GM23338 (cell line): ENCODE measurements at regions not wholly inside any gene's neighbourhood (a gene's known extent, or its start where the extent isn't known, plus 50 kb on each side); places are given as distances from the start of the nearest gene placed in this dataset.

Experiments
- ATAC-seq: fragments of 200-7000 bp; cut with Tn5 transposase; 3 replicates; pipeline ENCODE4 v1.9.1; 2020
- DNase-seq: peaks from one replicate; pipeline ENCODE4 v3.0.0-alpha.2; 2015; ENCODE audit warnings: low spot score
- H2AFZ ChIP-seq: fragments of 200-600 bp; sonication (generic); 2 replicates; pipeline ENCODE4 v1.8.0; 2016; ENCODE audit warnings: antibody characterized with exemption, mild to moderate bottlenecking, moderate library complexity
- H3F3A ChIP-seq: fragments of 200-600 bp; sonication (generic); replicated peaks from 2 replicates; pipeline ENCODE4 v1.8.0; 2017; ENCODE audit warnings: antibody characterized with exemption, mixed run types, low read depth
- H3K27ac ChIP-seq: fragments of 200-600 bp; sonication (generic); 2 replicates; pipeline ENCODE4 v1.6.1; 2016; ENCODE audit warnings: low read depth
- H3K27me3 ChIP-seq: fragments of 200-600 bp; sonication (generic); 2 replicates; pipeline ENCODE4 v1.8.0; 2016; ENCODE audit warnings: mild to moderate bottlenecking, mixed run types, moderate library complexity; ENCODE audit not compliant: insufficient read depth
- H3K36me3 ChIP-seq: fragments of 200-600 bp; sonication (generic); 2 replicates; pipeline ENCODE4 v1.8.0; 2016; ENCODE audit warnings: mild to moderate bottlenecking; ENCODE audit not compliant: insufficient read depth
- H3K4me1 ChIP-seq: fragments of 200-600 bp; sonication (generic); 2 replicates; pipeline ENCODE4 v1.8.0; 2016; ENCODE audit warnings: mild to moderate bottlenecking, moderate library complexity; ENCODE audit not compliant: insufficient read depth
- H3K4me2 ChIP-seq: fragments of 200-600 bp; sonication (generic); 2 replicates; pipeline ENCODE4 v1.7.1; 2017; ENCODE audit warnings: mixed run types
- H3K4me3 ChIP-seq: fragments of 200-600 bp; sonication (generic); 2 replicates; pipeline ENCODE4 v1.6.1; 2016; ENCODE audit warnings: mixed run types
- H3K79me2 ChIP-seq: fragments of 200-600 bp; sonication (generic); replicated peaks from 2 replicates; pipeline ENCODE4 v1.8.0; 2017; ENCODE audit warnings: mild to moderate bottlenecking; ENCODE audit not compliant: insufficient read depth
- H3K9me2 ChIP-seq: fragments of 200-600 bp; sonication (generic); 2 replicates; pipeline ENCODE4 v1.8.0; 2017; ENCODE audit not compliant: insufficient read depth
- H4K20me1 ChIP-seq: fragments of 200-600 bp; sonication (generic); replicated peaks from 2 replicates; pipeline ENCODE4 v1.8.0; 2017; ENCODE audit warnings: mild to moderate bottlenecking; ENCODE audit not compliant: insufficient read depth
- H3K27ac Mint-ChIP-seq: 2 replicates; pipeline ENCODE4 v1.8.0; 2020; ENCODE audit warnings: inconsistent platforms, mild to moderate bottlenecking, moderate library complexity, mixed read lengths
- H3K27me3 Mint-ChIP-seq: 3 replicates; pipeline ENCODE4 v1.8.0; 2022; ENCODE audit warnings: low read depth, mild to moderate bottlenecking, moderate library complexity, mixed read lengths, inconsistent platforms; ENCODE audit not compliant: insufficient read depth, poor library complexity
- H3K36me3 Mint-ChIP-seq: 3 replicates; pipeline ENCODE4 v1.8.0; 2021; ENCODE audit warnings: low read depth, mild to moderate bottlenecking, inconsistent platforms, moderate library complexity, mixed read lengths
- H3K4me1 Mint-ChIP-seq: 3 replicates; pipeline ENCODE4 v1.8.0; 2020; ENCODE audit warnings: mild to moderate bottlenecking, inconsistent platforms, mixed read lengths
- H3K4me3 Mint-ChIP-seq: 3 replicates; pipeline ENCODE4 v1.8.0; 2021; ENCODE audit warnings: moderate library complexity, mild to moderate bottlenecking, inconsistent platforms, mixed read lengths
- H3K9me3 Mint-ChIP-seq: 3 replicates; pipeline ENCODE4 v1.8.0; 2020; ENCODE audit warnings: moderate library complexity, mild to moderate bottlenecking, inconsistent platforms, mixed read lengths
- ETS1 ChIP-seq: IDR thresholded peaks from 2 replicates; pipeline ENCODE4 v1.6.1; 2016; ENCODE audit warnings: antibody characterized with exemption
- EZH2 ChIP-seq: fragments of 200-600 bp; sonication (generic); IDR thresholded peaks from one replicate; pipeline ENCODE4 v1.8.0; 2017; ENCODE audit warnings: antibody characterized with exemption, mild to moderate bottlenecking, low read depth; ENCODE audit not compliant: unreplicated experiment
- EZH2phosphoT487 ChIP-seq: fragments of 200-600 bp; sonication (generic); IDR thresholded peaks from one replicate; pipeline ENCODE4 v1.8.1; 2018; ENCODE audit warnings: antibody characterized with exemption; ENCODE audit not compliant: unreplicated experiment
- NANOG ChIP-seq: IDR thresholded peaks from 2 replicates; pipeline ENCODE4 v1.6.1; 2016; ENCODE audit warnings: antibody characterized with exemption, borderline replicate concordance
- POLR2AphosphoS5 ChIP-seq: IDR thresholded peaks from 2 replicates; pipeline ENCODE4 v1.6.1; 2016; ENCODE audit warnings: antibody characterized with exemption, low read depth
- STAT1 ChIP-seq: IDR thresholded peaks from one replicate; pipeline ENCODE4 v1.6.1; 2016; ENCODE audit warnings: antibody characterized with exemption; ENCODE audit not compliant: unreplicated experiment
- ZNF331 ChIP-seq: fragments of 250-450 bp; sonication (Bioruptor Pico); IDR thresholded peaks from 2 replicates; pipeline ENCODE4 v1.5.0; 2020; ENCODE audit warnings: low read depth, mild to moderate bottlenecking, moderate library complexity
- TF ChIP-seq, protein P1 (sequence below), 2 experiments: fragments of 200-600 bp in 1 of 2; sonication (generic) in 1 of 2; conservative IDR thresholded peaks; 2 replicates each; pipeline versions ENCODE4 v1.5.1 to v1.6.1; 2016 to 2017; ENCODE audit warnings: antibody characterized with exemption in 2 of 2, low read depth in 2 of 2, mild to moderate bottlenecking in 2 of 2, moderate library complexity in 1 of 2
- TF ChIP-seq, protein P2 (sequence below): fragments of 250-450 bp; sonication (Bioruptor Pico); IDR thresholded peaks from 2 replicates; pipeline ENCODE4 v1.5.0; 2020; ENCODE audit warnings: mild to moderate bottlenecking, moderate library complexity
- TF ChIP-seq, protein P3 (sequence below): IDR thresholded peaks from one replicate; pipeline ENCODE4 v1.6.1; 2018; ENCODE audit warnings: antibody characterized with exemption; ENCODE audit not compliant: unreplicated experiment

DNA sequence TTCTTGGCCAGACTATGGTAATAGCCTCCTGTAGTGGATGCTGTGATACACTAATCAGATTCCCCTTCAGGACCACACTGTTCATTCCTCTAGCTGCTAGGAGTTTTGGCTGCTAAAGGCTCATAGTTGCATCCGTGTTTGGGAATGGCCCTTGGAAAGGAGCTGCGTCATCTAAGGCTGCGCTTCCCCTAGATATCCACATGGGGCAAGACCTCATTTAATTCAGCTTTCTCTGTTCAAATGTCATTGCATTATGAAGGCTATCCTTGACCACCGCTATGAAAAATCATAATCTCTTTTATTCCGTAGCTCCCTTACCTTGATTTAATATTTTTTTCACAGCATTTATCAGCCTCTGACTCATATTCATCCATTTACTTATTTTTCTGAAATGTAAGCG lies 258.3 kb upstream of the NR4A3 start:
- Histone ChIP-seq H3K27me3 (no peaks in the 10 kb centered on the region), H3F3A (no peaks in the 10 kb centered on the region), H3K36me3 (no peaks in the 10 kb centered on the region; the same call in 1 of the 2 replicates), H3K9me2 (peaks cover 17% of the 10 kb centered on the region), H2AFZ (no peak overlapping the region), H3K79me2 (no peaks in the 10 kb centered on the region), H3K4me2 (no peak overlapping the region), H3K4me1 (no peaks in the 10 kb centered on the region), H4K20me1 (no peaks in the 10 kb centered on the region), H3K27ac (no peak overlapping the region), H3K4me3 (no peak overlapping the region)
- ATAC-seq: peak; percentile 83
- Mint-ChIP-seq H3K36me3 (no peaks in the 10 kb centered on the region), H3K4me1 (no peaks in the 10 kb centered on the region), H3K27ac (no peak overlapping the region), H3K27me3 (no peaks in the 10 kb centered on the region), H3K9me3 (no peaks in the 10 kb centered on the region), H3K4me3 (no peak overlapping the region)
- TF ChIP-seq, protein P1, sequence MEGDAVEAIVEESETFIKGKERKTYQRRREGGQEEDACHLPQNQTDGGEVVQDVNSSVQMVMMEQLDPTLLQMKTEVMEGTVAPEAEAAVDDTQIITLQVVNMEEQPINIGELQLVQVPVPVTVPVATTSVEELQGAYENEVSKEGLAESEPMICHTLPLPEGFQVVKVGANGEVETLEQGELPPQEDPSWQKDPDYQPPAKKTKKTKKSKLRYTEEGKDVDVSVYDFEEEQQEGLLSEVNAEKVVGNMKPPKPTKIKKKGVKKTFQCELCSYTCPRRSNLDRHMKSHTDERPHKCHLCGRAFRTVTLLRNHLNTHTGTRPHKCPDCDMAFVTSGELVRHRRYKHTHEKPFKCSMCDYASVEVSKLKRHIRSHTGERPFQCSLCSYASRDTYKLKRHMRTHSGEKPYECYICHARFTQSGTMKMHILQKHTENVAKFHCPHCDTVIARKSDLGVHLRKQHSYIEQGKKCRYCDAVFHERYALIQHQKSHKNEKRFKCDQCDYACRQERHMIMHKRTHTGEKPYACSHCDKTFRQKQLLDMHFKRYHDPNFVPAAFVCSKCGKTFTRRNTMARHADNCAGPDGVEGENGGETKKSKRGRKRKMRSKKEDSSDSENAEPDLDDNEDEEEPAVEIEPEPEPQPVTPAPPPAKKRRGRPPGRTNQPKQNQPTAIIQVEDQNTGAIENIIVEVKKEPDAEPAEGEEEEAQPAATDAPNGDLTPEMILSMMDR (conservative IDR thresholded peaks at IDR 0.05; ENCODE audit: low read depth in 2 of 2): peak; percentile 22 to 41; a peak in 3 of 4 replicates
- TF ChIP-seq EZH2: no peak
- peak; percentile 61 for DNase-seq

DNA sequence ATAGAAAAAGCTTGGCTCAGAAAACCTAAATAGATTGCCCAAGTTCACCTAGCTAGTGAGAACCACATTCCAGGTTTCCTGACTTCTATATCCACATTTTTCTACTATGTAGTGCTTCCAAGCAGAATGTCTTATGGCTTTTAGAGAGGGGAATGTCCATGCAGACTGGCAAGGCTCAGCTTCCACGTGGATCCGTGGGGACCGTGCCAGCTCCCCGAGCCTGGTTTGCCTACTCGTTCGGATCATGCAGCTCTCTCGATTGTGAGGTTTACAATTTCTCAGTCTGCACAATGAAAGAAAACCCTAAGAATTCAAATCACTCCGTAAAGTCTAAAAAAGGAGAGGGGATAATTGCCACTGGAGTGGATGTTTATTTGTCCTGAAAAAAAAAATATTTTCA lies 256.5 kb upstream of the NR4A3 start:
- Histone ChIP-seq H3K36me3 (no peaks in the 10 kb centered on the region; the same call in 1 of the 2 replicates), H3K27ac (no peak overlapping the region), H3K9me2 (peaks cover 14% of the 10 kb centered on the region), H3K79me2 (no peaks in the 10 kb centered on the region), H2AFZ (no peak overlapping the region), H3F3A (no peaks in the 10 kb centered on the region), H3K4me1 (no peaks in the 10 kb centered on the region), H3K27me3 (no peaks in the 10 kb centered on the region), H3K4me3 (no peak overlapping the region), H3K4me2 (no peak overlapping the region), H4K20me1 (no peaks in the 10 kb centered on the region)
- no peak overlapping the region for H3K4me3 Mint-ChIP-seq
- ATAC-seq (no peak), DNase-seq (no peak)
- H3K27me3 Mint-ChIP-seq: no peaks in the 10 kb centered on the region
- no peaks in the 10 kb centered on the region for H3K36me3 Mint-ChIP-seq
- no peaks in the 10 kb centered on the region for H3K4me1 Mint-ChIP-seq
- no peak overlapping the region for H3K27ac Mint-ChIP-seq
- no peaks in the 10 kb centered on the region for H3K9me3 Mint-ChIP-seq
- no peak for TF ChIP-seq ETS1
- TF ChIP-seq STAT1: no peak
- no peak for TF ChIP-seq EZH2phosphoT487
- TF ChIP-seq, protein P2, sequence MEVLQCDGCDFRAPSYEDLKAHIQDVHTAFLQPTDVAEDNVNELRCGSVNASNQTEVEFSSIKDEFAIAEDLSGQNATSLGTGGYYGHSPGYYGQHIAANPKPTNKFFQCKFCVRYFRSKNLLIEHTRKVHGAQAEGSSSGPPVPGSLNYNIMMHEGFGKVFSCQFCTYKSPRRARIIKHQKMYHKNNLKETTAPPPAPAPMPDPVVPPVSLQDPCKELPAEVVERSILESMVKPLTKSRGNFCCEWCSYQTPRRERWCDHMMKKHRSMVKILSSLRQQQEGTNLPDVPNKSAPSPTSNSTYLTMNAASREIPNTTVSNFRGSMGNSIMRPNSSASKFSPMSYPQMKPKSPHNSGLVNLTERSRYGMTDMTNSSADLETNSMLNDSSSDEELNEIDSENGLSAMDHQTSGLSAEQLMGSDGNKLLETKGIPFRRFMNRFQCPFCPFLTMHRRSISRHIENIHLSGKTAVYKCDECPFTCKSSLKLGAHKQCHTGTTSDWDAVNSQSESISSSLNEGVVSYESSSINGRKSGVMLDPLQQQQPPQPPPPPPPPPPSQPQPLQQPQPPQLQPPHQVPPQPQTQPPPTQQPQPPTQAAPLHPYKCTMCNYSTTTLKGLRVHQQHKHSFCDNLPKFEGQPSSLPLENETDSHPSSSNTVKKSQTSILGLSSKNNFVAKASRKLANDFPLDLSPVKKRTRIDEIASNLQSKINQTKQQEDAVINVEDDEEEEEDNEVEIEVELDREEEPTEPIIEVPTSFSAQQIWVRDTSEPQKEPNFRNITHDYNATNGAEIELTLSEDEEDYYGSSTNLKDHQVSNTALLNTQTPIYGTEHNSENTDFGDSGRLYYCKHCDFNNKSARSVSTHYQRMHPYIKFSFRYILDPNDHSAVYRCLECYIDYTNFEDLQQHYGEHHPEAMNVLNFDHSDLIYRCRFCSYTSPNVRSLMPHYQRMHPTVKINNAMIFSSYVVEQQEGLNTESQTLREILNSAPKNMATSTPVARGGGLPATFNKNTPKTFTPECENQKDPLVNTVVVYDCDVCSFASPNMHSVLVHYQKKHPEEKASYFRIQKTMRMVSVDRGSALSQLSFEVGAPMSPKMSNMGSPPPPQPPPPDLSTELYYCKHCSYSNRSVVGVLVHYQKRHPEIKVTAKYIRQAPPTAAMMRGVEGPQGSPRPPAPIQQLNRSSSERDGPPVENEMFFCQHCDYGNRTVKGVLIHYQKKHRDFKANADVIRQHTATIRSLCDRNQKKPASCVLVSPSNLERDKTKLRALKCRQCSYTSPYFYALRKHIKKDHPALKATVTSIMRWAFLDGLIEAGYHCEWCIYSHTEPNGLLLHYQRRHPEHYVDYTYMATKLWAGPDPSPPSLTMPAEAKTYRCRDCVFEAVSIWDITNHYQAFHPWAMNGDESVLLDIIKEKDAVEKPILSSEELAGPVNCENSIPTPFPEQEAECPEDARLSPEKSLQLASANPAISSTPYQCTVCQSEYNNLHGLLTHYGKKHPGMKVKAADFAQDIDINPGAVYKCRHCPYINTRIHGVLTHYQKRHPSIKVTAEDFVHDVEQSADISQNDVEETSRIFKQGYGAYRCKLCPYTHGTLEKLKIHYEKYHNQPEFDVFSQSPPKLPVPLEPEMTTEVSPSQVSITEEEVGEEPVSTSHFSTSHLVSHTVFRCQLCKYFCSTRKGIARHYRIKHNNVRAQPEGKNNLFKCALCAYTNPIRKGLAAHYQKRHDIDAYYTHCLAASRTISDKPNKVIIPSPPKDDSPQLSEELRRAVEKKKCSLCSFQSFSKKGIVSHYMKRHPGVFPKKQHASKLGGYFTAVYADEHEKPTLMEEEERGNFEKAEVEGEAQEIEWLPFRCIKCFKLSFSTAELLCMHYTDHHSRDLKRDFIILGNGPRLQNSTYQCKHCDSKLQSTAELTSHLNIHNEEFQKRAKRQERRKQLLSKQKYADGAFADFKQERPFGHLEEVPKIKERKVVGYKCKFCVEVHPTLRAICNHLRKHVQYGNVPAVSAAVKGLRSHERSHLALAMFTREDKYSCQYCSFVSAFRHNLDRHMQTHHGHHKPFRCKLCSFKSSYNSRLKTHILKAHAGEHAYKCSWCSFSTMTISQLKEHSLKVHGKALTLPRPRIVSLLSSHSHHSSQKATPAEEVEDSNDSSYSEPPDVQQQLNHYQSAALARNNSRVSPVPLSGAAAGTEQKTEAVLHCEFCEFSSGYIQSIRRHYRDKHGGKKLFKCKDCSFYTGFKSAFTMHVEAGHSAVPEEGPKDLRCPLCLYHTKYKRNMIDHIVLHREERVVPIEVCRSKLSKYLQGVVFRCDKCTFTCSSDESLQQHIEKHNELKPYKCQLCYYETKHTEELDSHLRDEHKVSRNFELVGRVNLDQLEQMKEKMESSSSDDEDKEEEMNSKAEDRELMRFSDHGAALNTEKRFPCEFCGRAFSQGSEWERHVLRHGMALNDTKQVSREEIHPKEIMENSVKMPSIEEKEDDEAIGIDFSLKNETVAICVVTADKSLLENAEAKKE (CRISPR knock-in tag): no peak
- TF ChIP-seq NANOG: no peak
- TF ChIP-seq, protein P3, sequence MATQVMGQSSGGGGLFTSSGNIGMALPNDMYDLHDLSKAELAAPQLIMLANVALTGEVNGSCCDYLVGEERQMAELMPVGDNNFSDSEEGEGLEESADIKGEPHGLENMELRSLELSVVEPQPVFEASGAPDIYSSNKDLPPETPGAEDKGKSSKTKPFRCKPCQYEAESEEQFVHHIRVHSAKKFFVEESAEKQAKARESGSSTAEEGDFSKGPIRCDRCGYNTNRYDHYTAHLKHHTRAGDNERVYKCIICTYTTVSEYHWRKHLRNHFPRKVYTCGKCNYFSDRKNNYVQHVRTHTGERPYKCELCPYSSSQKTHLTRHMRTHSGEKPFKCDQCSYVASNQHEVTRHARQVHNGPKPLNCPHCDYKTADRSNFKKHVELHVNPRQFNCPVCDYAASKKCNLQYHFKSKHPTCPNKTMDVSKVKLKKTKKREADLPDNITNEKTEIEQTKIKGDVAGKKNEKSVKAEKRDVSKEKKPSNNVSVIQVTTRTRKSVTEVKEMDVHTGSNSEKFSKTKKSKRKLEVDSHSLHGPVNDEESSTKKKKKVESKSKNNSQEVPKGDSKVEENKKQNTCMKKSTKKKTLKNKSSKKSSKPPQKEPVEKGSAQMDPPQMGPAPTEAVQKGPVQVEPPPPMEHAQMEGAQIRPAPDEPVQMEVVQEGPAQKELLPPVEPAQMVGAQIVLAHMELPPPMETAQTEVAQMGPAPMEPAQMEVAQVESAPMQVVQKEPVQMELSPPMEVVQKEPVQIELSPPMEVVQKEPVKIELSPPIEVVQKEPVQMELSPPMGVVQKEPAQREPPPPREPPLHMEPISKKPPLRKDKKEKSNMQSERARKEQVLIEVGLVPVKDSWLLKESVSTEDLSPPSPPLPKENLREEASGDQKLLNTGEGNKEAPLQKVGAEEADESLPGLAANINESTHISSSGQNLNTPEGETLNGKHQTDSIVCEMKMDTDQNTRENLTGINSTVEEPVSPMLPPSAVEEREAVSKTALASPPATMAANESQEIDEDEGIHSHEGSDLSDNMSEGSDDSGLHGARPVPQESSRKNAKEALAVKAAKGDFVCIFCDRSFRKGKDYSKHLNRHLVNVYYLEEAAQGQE: no peak
- TF ChIP-seq ZNF331: no peak
- no peak for TF ChIP-seq EZH2
- TF ChIP-seq POLR2AphosphoS5: no peak
